Caki2 (cell line): ENCODE measurements at regions not wholly inside any gene's neighbourhood (a gene's known extent, or its start where the extent isn't known, plus 50 kb on each side); places are given as distances from the start of the nearest gene placed in this dataset.

Experiments
- DNase-seq: peaks from one replicate; pipeline ENCODE4 v3.0.0-alpha.2; 2015; ENCODE audit warnings: low read depth
- in situ Hi-C: cut with HindIII; loops from 2 replicates; pipeline ENCODE4 v1.10.0; 2016; ENCODE audit warnings: low sequenced_read_pairs, low pct_unique_long_range_greater_than_20kb, mixed read lengths

DNA sequence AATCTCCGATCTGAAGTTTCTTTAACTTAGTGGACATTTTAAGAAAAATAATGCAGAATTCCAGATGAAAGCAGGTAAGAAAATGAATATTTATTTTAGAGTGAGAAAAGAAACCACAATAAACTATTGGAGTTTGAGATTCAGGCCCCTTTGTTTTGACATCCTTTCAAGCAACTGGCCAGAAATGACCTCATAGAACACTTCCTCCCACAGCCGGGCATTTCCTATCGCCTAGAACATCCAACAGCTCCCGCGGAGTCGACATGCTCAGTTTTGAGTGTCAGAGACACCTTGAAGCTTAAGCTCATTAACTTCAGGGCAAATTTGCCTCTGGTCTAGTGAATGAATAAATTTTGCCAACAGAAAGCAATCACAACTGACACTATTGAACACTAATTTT, 369.2 kb downstream of the TLE4 start:
- no peak for DNase-seq
- in situ Hi-C loops = no loop called here

DNA sequence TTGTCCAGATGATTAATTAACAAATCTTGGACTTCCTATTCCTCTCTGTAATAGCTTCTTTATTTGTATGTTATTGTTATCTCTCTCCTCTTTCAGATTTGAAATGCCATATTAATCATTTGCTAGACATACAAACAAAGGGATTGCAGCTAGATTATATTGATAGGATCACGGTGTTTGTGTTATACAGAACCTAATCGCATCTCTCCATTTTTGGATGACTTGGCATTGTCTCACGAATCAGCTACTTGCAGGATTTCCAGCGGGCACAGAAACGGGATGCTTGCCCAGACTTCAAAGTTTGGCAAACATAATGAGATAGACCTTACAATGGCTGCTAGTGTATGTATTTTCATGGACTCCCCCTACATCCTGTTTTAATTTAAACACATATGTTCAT, 368.1 kb downstream of the TLE4 start:
- in situ Hi-C loops = no loop called here

DNA sequence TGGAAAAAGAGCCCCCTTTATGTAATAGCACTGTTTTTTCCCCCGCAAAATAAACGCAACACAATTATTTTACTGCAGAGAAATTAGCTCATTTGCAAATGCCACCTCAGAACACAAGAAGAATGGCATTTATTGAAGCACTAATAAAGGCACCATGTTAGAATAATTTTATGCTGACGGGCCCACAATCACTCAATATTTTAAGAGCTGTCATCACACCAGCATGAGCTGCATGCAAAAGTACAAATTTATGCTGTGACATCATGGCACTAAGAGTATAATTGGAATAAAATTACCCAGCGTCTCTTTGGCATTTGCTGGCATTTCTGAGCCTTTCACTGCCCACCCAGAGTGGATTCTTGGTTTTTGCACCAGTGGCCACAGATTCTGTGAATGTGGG, 364.6 kb downstream of the TLE4 start:
- in situ Hi-C loops = no loop called here
- DNase-seq = no peak

More for the DNA sequence above, 368.1 kb downstream of the TLE4 start:
- no peak for DNase-seq

DNA sequence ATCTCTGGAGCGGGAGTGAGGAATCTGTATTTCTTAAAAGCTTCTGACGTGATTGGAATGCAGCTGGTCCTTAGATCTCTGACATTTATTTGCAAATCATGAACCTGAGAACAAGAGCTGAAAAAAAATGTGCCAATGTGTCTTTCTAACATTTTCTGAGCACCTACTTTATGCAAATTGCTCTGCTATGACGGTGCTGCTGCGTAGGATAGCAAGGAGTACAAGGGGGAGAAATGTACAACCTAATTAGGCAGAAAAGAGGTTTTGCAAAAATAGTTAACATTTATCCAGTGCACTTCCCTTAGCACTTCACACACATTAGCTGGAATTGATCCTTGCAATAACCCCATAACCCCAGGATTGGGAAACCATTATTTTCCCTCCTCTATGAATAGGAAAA, 357.5 kb downstream of the TLE4 start:
- in situ Hi-C loops = no loop called here
- no peak for DNase-seq

DNA sequence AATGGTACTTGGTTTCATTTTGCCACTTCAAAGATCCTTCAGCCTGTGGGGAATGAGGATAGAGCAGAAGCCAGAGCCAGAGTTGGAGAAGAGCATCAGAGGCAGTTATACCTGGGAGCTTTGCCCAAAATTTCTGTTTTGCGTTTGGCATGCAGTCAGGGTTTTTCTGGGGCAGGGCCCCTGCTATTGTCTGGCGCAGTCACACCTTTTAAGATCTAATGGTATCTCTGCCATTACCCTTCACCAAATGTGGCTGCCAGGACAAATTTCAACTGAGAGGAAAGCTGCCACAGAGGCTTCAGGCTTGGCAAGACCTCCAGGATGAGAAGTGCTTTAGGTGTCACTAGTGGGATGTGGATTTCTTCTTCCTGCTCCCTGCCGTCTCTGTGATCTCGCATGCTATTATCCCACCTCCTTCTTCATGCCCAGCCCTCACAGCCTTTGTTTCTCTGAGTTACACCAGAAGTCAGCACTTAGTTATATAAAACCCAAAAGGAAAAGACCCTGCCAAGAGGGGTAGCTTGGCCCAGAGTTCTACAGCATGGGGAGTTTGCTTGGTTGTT, 357.0 kb downstream of the TLE4 start:
- in situ Hi-C loops = no loop called here

DNA sequence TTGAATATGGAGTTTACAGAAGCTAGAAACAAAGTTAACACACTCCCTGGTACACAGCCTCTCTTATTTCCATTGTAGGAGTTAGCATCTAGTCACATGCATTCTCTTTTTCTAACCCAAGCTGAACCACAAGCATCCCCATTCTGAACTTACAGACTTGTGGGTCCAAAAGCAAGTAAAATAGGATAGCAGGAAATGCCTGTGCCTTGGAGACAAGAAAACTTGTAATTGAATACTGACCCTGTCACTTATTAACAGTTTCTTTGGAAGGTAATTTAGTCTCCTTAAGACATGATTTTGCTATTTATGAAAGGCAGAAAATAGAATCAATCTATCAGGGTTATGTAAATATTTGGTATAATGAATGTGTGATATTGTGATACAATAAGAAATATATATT, 353.6 kb downstream of the TLE4 start:
- in situ Hi-C loops = no loop called here
- DNase-seq = no peak

More for the DNA sequence above, 357.0 kb downstream of the TLE4 start:
- no peak for DNase-seq

DNA sequence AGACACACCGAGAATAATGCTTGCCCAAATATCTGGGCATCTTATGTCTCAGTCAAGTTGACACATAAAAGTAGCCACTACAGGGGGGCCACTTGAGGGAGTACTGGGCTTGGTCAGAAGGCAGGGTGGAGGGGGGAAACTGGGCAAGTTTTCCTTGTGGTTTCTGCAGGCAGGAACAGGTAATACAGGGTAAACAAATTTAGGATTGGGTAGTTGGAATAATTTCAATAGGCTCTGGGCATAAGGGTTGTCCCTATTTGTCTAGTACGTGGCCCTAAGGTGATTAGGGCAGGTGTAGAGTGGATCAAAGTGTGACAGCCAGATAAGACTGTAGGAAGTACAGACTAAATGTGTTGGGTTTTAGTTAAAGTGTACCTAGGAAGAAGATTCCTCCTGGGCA, 353.1 kb downstream of the TLE4 start:
- in situ Hi-C loops = no loop called here
- DNase-seq = no peak

DNA sequence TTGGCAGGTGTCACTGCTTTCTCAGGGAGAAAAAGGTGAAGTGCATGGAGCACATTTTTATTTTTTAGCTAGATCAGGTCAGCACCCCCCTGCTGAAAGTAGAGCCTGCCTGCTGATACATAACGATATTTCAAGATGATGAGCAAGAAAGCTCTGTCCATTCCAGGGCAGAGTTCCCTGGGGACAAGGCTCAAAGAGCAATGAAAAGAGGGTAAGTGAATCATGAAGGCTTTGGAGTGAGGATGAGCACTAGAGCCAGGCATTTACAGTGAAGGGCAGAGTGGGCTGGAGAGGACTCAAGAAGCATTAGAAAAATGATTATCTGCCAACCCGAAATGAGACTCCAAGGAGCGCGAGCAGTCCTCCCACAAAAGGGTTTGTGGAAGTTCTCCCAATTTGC, 345.7 kb downstream of the TLE4 start:
- no peak for DNase-seq
- in situ Hi-C loops = no loop called here

DNA sequence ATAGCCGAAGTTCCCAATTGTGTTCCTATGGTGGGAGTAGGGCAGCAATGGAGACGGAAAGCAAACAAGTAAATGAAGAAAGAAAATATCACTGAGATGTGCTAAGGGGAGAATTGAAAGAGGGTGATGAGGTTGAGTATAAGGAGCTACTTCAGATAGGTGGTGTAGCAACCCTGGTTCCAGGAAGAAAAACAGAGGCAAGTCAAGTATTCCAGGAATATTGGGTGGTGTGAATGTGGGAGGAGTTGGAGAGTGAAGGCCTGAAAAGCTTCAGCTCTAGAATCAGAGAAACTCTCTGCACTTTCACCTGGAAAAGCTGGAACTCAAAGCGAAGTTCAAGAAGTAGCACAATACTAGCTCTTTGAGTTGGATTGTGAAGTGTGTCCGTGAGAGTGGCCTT, 342.1 kb downstream of the TLE4 start:
- in situ Hi-C loops = no loop called here

DNA sequence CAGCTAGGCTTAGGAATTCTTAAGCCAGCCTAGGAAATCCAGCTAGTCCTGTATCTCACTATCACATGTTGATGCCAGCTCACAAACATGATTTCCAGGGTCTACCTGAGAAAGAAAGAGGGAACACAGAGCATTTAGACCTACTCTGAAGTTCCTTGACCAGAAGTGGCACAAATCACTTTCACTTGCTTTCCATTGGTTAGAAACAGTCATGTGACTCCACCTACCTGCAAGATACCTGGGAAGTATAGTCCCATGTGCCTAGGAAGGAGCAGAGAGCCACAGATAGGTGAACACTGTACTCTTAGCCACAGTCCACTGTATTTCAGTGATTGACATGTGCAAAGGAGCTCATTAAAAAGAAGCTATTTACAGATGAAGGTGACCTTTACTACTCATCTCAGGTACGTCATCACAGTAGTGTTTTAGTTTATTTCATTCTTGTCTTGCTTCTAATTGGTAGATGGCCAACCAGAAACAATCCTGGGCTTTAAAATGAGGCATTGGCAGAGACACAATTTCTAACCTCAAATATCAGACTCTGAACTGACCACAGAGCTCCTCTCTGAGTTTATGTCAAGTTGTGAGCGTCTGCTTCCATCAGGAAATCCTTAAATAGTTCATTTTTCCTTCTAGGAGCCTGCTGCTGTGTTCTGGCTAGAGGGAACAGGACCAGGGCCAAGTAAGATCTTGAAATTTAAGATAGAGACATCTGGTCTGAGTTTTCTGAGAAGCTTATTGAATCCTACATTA, 340.7 kb downstream of the TLE4 start:
- in situ Hi-C loops = no loop called here
- no peak for DNase-seq

More for the DNA sequence above, 342.1 kb downstream of the TLE4 start:
- DNase-seq = no peak

DNA sequence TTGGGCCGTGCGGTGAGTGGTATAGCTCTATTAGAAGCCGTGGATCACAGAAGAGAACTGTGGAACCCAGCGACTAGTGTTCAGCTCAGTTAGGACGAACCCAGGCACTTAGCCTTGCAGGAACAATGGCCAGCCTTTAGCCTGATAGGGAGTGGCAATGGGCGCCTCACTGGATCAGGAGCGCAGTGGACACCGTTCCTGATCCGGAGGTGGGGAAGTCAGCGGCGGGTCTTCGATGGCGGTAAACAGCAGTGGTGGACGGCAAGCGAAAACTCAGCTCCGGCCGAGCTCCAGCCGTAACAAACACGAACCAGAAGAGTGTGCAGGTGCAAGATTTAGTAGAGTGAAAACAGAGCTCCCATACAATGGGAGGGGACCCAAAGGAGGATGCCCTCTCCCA, 340.0 kb downstream of the TLE4 start:
- in situ Hi-C loops = no loop called here

DNA sequence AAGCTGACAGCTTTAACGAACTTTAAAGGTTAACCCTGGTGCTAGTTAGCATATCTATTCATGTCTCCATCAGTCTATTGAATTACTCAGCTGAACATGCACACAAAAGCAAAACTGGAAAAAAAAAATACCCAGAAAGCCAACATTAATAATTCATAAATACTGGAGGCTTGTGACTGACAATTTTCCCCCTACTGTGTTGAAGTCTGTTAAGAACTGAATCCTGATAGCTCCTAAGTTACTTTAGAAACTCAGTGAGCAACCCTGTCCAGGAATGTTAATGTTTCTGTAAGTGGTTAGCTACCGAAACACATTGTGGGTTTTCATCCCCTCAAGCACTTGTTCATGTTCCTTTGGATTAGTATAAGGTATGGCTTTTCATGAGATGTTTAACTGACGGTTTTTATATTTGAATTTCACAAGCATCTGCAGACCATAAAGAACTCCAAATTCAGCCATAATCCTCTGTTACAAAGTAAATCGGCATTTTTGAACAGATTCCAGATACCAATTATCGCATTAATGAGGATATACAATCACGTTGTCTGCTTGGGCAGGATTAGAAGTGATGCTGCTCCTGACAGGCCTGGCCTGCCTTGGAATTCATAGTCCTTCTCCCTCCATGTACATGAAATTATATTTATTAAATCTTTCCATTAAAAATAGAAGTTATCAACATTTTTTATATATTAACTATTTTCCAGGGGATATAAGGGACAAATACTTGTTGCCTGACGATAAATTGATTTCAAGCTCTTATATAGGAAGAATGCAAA, 331.2 kb downstream of the TLE4 start:
- in situ Hi-C loops = no loop called here
- no peak for DNase-seq

More for the DNA sequence above, 340.0 kb downstream of the TLE4 start:
- no peak for DNase-seq

DNA sequence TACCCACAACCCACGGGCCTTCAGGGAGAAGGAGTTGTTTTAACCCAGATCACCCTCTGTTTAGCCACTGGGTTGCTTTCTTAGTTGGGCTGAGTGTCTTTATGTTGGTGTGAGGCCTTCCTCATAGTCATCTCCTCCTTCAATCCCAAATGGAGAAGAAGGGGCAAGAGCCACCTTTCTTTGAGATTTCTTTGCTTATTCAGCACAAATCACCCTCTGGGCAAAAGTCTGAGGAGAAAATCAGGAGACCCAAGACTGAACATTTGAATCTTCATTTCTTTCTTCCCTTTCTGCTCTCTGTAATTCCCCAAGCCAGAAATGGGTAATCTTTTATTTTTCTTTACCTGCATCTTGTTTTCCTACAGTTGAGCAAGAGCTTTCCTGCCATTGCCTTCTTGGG, 329.0 kb downstream of the TLE4 start:
- DNase-seq = no peak
- in situ Hi-C loops = no loop called here

DNA sequence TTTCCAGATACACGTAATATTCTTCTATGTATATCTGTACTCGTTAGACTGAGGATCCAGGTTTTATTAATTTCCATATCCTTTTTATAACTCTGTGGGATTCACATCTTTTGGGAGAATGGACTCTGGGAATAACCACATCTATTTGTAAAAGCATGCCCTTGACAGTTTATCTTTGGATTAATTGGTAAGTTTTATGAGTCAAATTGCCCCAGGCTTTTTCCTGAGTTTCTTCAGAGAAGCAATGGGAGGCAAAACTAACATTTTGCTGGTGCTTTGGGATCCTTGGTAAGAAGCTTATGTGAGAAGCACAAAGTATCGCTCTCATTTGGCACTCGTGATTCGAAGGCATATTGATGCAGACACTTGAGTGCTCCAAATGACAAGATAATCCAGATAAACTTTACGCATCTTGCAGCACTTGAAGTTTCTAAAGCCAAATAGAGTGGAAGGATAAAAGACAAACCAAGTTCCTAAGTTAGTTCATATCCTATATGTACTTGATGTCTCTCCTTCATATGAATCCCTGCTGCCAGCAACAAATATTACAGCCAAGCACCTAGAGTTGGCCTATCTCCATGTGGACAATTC, 324.7 kb downstream of the TLE4 start:
- DNase-seq = no peak
- in situ Hi-C loops = no loop called here

DNA sequence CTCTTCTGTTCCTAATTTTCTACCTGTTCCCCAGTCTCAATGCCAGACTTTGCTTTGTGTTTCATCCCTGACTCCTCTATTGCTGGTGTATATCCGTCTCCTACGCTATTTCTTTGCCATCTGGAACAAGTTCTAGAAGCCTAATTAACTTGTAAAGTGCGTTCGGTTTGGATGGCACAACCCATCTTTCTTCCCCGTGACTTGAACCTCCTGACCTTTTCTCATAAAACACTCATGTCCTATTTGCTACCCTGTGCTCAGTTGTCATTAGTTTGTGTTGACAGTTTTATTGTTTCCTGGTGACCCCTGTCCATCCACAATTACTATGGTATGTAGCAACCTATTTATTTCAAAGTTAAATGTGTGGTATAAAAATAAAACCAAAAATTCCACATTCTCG, 323.5 kb downstream of the TLE4 start:
- DNase-seq = no peak
- in situ Hi-C loops = no loop called here

DNA sequence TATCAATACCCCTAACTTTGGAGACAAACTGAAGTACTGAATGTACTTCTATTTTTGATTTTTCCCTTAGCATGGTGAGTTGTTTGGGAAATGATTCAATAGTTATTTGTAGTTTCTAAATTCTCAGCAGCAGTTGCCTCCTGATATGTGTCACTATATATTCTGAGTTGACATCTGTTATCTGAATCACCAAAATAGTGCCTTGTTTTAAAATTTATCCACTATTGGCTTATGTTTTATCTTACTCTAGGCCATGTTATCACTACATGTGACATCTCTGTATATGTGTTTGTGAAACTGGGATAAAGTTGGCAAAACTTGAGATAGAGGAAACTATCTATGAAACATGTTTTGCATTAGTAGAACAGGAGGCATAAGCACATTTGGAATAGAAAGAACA, 317.6 kb downstream of the TLE4 start:
- no peak for DNase-seq
- in situ Hi-C loops = no loop called here

DNA sequence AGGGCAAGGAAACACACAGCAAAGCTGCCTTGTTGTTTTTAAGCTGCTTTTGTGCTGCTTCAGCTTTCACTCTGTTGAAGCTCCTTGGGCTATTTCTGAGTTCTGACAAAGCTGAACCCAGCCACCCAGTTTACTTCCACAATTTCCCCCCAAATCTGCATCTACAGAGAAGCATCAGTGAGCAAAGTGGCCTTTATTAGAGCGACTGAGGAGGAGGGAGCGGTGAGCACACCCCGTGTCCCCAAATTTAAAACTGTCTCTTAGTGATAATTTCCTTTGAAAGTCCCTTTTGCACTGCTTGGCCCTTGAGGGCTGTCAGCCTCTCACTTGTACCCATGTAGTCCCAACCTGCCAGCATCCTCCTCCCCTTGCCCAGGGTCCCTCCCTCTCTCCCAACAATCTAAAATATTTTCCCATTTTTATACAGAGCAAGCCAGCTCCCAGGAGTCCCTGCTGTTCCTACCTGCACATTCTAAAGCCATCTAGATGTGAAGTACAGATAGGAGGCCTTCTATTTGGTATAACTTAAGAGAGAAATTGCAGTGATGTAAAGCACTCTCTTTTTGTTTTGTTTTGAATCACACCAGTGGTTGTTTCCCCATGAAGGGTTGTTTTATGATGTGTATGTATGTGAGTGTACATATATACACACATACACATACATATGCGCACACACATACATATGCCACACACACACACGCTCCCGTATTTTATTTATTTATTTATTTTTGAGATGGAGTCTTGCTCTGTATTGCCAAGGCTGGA, 313.5 kb downstream of the TLE4 start:
- no peak for DNase-seq
- in situ Hi-C loops = no loop called here

DNA sequence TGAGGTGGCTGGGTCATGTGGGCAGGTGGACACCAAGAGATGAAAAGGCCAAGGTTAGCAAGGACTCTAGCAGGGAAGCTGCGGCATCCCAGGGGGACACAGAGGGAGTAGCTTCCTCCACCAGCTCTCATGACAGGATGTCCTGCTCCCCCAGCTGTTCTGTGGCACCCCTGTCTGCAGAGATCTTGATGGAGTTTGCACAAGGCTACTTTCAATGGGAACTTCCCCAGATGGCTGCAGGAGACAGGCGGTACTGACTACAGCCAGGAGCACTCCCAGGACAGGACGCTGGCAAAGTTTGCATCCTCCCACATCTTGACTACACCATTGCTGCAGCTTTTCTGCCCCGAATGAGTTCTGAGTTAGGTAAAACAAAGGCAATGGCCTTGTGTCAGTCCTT, 312.8 kb downstream of the TLE4 start:
- no peak for DNase-seq
- in situ Hi-C loops = no loop called here
